ENCODE measurements at regions not wholly inside any gene's neighbourhood (a gene's known extent, or its start where the extent isn't known, plus 50 kb on each side); places are given as distances from the start of the nearest gene placed in this dataset.

DNA sequence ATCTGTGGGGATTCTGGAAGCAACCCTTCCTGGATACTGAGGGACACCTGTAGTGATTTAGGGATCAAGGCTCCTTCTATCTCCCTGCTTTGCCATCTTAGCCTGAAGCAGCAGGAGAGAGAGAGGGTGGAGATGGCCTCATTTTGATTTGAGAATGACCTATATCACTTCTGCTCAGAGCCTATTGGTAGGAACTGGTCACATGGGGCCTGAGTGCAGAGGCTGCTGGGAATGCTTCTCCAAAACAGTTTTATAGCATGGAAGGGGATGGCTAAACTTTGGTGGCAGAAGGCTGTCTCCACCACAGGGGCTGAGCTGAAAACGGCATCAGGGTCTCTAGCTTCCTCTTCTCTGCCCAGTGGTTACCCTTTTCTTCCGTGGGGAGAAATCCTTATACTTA is 105.8 kb downstream of the TBX19 start:
- H3K4me3 Mint-ChIP-seq: peak overlapping the region; percentile 85
- 53% methylated on average over 1 of the region's 2 CpGs for WGBS (ENCODE audit: insufficient coverage)

DNA sequence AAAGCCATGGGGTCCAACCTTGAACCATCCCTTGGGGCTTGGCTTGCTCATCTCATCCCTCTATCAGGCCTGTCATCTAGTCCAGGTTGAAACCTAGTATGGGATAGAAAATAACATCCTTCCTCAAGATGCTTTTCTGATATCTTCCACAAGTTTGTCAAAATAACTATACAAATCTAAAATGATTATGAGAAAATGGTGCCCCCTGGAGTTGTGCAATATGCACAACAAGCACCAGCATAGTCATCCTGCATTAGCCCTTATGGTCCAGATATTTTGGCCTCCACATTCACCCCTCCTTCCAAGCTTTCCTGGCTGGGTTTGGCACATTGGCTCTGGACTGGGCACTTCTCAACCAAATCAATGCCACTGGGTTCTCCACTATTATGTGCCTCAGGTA is 101.2 kb downstream of the TBX19 start:
- Mint-ChIP-seq H3K9me3 (no peaks in the 10 kb centered on the region), H3K4me3 (no peak overlapping the region), H3K27me3 (ENCODE audit: low read depth in 2 of 2) (peaks cover 0 to 9% of the 10 kb centered on the region in 2 donors), H3K36me3 (no peaks in the 10 kb centered on the region), H3K27ac (no peak overlapping the region), H3K4me1 (peaks cover 8 to 10% of the 10 kb centered on the region in 2 donors)
- ATAC-seq (no peak), DNase-seq (no peak)
- TF ChIP-seq, protein P1, sequence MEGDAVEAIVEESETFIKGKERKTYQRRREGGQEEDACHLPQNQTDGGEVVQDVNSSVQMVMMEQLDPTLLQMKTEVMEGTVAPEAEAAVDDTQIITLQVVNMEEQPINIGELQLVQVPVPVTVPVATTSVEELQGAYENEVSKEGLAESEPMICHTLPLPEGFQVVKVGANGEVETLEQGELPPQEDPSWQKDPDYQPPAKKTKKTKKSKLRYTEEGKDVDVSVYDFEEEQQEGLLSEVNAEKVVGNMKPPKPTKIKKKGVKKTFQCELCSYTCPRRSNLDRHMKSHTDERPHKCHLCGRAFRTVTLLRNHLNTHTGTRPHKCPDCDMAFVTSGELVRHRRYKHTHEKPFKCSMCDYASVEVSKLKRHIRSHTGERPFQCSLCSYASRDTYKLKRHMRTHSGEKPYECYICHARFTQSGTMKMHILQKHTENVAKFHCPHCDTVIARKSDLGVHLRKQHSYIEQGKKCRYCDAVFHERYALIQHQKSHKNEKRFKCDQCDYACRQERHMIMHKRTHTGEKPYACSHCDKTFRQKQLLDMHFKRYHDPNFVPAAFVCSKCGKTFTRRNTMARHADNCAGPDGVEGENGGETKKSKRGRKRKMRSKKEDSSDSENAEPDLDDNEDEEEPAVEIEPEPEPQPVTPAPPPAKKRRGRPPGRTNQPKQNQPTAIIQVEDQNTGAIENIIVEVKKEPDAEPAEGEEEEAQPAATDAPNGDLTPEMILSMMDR (IDR thresholded peaks at IDR 0.05): no peak
- Histone ChIP-seq H3K27me3 (ENCODE audit: control insufficient read depth, insufficient read depth, low read length) (no peaks in the 10 kb centered on the region), H3K4me3 (ENCODE audit: low read length) (no peak overlapping the region), H3K27ac (ENCODE audit: low read length) (no peak overlapping the region), H3K4me1 (ENCODE audit: control insufficient read depth, insufficient read depth, low read length) (peaks cover 9% of the 10 kb centered on the region), H3K9me3 (ENCODE audit: control insufficient read depth, insufficient read depth, low read length) (no peaks in the 10 kb centered on the region), H3K36me3 (ENCODE audit: control insufficient read depth, insufficient read depth, low read length) (no peaks in the 10 kb centered on the region)
- intact Hi-C loops (cut with micrococcal nuclease): no loop called here

More for the DNA sequence above, 105.8 kb downstream of the TBX19 start:
- no peaks in the 10 kb centered on the region for H3K36me3 ChIP-seq (ENCODE audit: control insufficient read depth, insufficient read depth, low read length)
- H3K27ac Mint-ChIP-seq: peak overlapping the region; percentile 90
- TF ChIP-seq, protein P1 (IDR thresholded peaks at IDR 0.05): no peak
- ATAC-seq: no peak
- peaks cover 44 to 52% of the 10 kb centered on the region in 2 donors for H3K4me1 Mint-ChIP-seq
- peaks cover 28% of the 10 kb centered on the region for H3K4me1 ChIP-seq (ENCODE audit: control insufficient read depth, insufficient read depth, low read length)
- H3K4me3 ChIP-seq (ENCODE audit: low read length): no peak overlapping the region
- no peaks in the 10 kb centered on the region for H3K36me3 Mint-ChIP-seq
- no peaks in the 10 kb centered on the region for H3K27me3 ChIP-seq (ENCODE audit: control insufficient read depth, insufficient read depth, low read length)
- no peaks in the 10 kb centered on the region for H3K9me3 Mint-ChIP-seq
- H3K9me3 ChIP-seq (ENCODE audit: control insufficient read depth, insufficient read depth, low read length): no peaks in the 10 kb centered on the region
- H3K27ac ChIP-seq (ENCODE audit: low read length): peak overlapping the region; percentile 74
- H3K27me3 Mint-ChIP-seq (ENCODE audit: low read depth in 2 of 2): peaks cover 0 to 7% of the 10 kb centered on the region in 2 donors
- intact Hi-C loops (cut with micrococcal nuclease): no loop called here
- no peak for DNase-seq

DNA sequence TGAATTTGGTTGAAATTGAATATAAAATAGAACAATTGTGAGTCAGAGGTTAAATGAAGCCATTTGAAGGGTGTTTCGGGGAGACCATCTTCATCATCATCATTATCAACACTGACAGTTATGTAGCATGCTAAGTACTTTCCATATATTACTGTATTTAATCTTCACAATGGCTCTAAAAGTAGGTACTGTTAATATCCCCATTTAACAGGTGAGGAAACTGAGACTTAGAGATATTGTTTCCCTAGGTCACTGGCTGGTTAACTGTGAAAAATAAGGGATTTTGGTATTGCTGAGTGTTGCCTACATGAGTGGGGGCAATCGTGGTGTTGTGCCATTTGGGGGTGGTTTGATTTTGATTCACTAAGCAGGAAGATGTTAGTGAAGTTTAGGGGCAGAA is 100.3 kb downstream of the TBX19 start:
- Histone ChIP-seq H3K4me3 (ENCODE audit: low read length) (no peak overlapping the region), H3K36me3 (ENCODE audit: control insufficient read depth, insufficient read depth, low read length) (no peaks in the 10 kb centered on the region), H3K27ac (ENCODE audit: low read length) (no peak overlapping the region), H3K27me3 (ENCODE audit: control insufficient read depth, insufficient read depth, low read length) (no peaks in the 10 kb centered on the region), H3K9me3 (ENCODE audit: control insufficient read depth, insufficient read depth, low read length) (no peaks in the 10 kb centered on the region), H3K4me1 (ENCODE audit: control insufficient read depth, insufficient read depth, low read length) (peaks cover 3% of the 10 kb centered on the region)
- peaks cover 0 to 9% of the 10 kb centered on the region in 2 donors for H3K27me3 Mint-ChIP-seq (ENCODE audit: low read depth in 2 of 2)
- WGBS (ENCODE audit: insufficient coverage): 77% methylated on average over 1 of the region's 2 CpGs
- H3K36me3 Mint-ChIP-seq: no peaks in the 10 kb centered on the region
- ATAC-seq: no peak
- H3K27ac Mint-ChIP-seq: no peak overlapping the region
- TF ChIP-seq, protein P1 (IDR thresholded peaks at IDR 0.05): no peak
- peaks cover 2% of the 10 kb centered on the region in 2 donors for H3K4me1 Mint-ChIP-seq
- no peaks in the 10 kb centered on the region for H3K9me3 Mint-ChIP-seq
- no peak overlapping the region for H3K4me3 Mint-ChIP-seq
- DNase-seq: no peak
- intact Hi-C loops (cut with micrococcal nuclease): no loop called here

DNA sequence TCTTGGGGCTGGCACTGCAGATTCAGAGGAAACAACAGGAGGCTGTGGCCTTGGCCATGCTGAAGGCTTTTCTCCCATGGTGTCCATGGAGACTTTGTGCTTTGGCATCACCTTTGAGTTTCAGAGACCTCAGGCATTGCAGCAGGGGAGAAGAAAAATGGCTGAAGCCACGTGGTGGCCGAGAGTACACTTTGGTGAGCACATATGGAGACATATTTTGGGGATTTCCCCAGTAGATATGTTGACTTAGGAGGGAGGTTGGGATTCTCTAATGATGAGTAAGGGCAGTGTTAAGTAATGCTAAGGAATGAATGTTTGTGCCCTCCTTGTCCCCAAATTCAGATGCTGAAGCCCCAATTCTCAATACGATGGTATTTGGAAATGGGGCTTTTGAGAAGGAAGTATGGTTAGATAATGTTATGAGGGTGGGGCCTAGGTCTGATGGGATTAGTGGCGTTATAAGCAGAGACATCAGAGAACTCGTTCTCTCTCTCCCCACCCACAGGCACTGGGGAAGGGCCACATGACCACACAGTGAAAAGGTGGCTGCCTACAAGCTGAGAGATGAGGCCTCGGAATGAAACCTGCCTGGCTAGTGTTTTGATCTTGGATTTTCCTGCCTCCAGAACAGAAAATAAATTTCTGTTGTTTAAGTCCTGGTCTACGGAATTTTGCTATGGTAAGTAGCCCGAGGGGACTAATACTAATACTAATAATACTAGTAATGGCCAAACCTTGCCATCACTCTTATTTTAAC is 98.6 kb downstream of the TBX19 start:
- H3K4me3 Mint-ChIP-seq: no peak overlapping the region
- H3K27me3 ChIP-seq (ENCODE audit: control insufficient read depth, insufficient read depth, low read length): no peaks in the 10 kb centered on the region
- no peaks in the 10 kb centered on the region for H3K9me3 ChIP-seq (ENCODE audit: control insufficient read depth, insufficient read depth, low read length)
- WGBS (ENCODE audit: insufficient coverage): 96% methylated on average over 4 of the region's 8 CpGs
- TF ChIP-seq, protein P1 (IDR thresholded peaks at IDR 0.05): no peak
- no peaks in the 10 kb centered on the region for H3K4me1 ChIP-seq (ENCODE audit: control insufficient read depth, insufficient read depth, low read length)
- H3K4me3 ChIP-seq (ENCODE audit: low read length): no peak overlapping the region
- H3K4me1 Mint-ChIP-seq: no peaks in the 10 kb centered on the region
- H3K36me3 Mint-ChIP-seq: no peaks in the 10 kb centered on the region
- DNase-seq (no peak), ATAC-seq (no peak)
- H3K27ac ChIP-seq (ENCODE audit: low read length): no peak overlapping the region
- H3K9me3 Mint-ChIP-seq: no peaks in the 10 kb centered on the region
- no peak overlapping the region for H3K27ac Mint-ChIP-seq
- intact Hi-C loops (cut with micrococcal nuclease): no loop called here
- H3K36me3 ChIP-seq (ENCODE audit: control insufficient read depth, insufficient read depth, low read length): no peaks in the 10 kb centered on the region
- H3K27me3 Mint-ChIP-seq (ENCODE audit: low read depth in 2 of 2): peaks cover 0 to 3% of the 10 kb centered on the region in 2 donors

Measured in natural killer cell (primary cell).